HG03354 (cell line): ENCODE measurements at regions not wholly inside any gene's neighbourhood (a gene's known extent, or its start where the extent isn't known, plus 50 kb on each side); places are given as distances from the start of the nearest gene placed in this dataset.

Source experiments
- ATAC-seq: cut with Tn5 transposase; IDR thresholded peaks from one replicate; pipeline ENCODE4 v1.9.1; 2021; ENCODE audit warnings: mild to moderate bottlenecking; ENCODE audit not compliant: unreplicated experiment, poor library complexity, severe bottlenecking

- ATAC-seq, result no peak
Observed at GRCh38 chr2:7910752-7911151, 771.1 kb upstream of the ID2 start.

GRCh38 chr2:7911196-7911595 is 770.7 kb upstream of the ID2 start:
- no peak for ATAC-seq

GRCh38 chr2:7913974-7914373 is 767.9 kb upstream of the ID2 start:
- ATAC-seq, result no peak

- ATAC-seq, result no peak
Observed at GRCh38 chr2:7915302-7916091, 766.4 kb upstream of the ID2 start.

GRCh38 chr2:7916670-7917069 is 765.2 kb upstream of the ID2 start:
- ATAC-seq, result no peak

GRCh38 chr2:7919510-7919909 is 762.3 kb upstream of the ID2 start:
- ATAC-seq, result no peak

- ATAC-seq, result no peak
Observed at GRCh38 chr2:7924023-7924762, 757.7 kb upstream of the ID2 start.

GRCh38 chr2:7925506-7925905 is 756.4 kb upstream of the ID2 start:
- no peak for ATAC-seq

GRCh38 chr2:7927691-7928090 is 754.2 kb upstream of the ID2 start:
- no peak for ATAC-seq

- no peak for ATAC-seq
Observed at GRCh38 chr2:7929281-7929680, 752.6 kb upstream of the ID2 start.

- ATAC-seq, result no peak
Observed at GRCh38 chr2:7930800-7931635, 750.8 kb upstream of the ID2 start.

GRCh38 chr2:7931808-7932207 is 750.0 kb upstream of the ID2 start:
- no peak for ATAC-seq

GRCh38 chr2:7933672-7934071 is 748.2 kb upstream of the ID2 start:
- no peak for ATAC-seq

- no peak for ATAC-seq
Observed at GRCh38 chr2:7934476-7934875, 747.4 kb upstream of the ID2 start.

GRCh38 chr2:7937082-7937481 is 744.8 kb upstream of the ID2 start:
- ATAC-seq, result no peak

- no peak for ATAC-seq
Observed at GRCh38 chr2:7940723-7941122, 741.1 kb upstream of the ID2 start.

GRCh38 chr2:7943446-7943845 is 738.4 kb upstream of the ID2 start:
- no peak for ATAC-seq

- ATAC-seq, result no peak
Observed at GRCh38 chr2:7945026-7945425, 736.8 kb upstream of the ID2 start.

- ATAC-seq, result no peak
Observed at GRCh38 chr2:7950035-7950612, 731.7 kb upstream of the ID2 start.

- ATAC-seq, result no peak
Observed at GRCh38 chr2:7951001-7951400, 730.9 kb upstream of the ID2 start.
